GM13977 (cell line): ENCODE measurements at regions not wholly inside any gene's neighbourhood (a gene's known extent, or its start where the extent isn't known, plus 50 kb on each side); places are given as distances from the start of the nearest gene placed in this dataset.
"Not testable (repeated sequence)": the region's sequence is repeated elsewhere in the genome, so short reads cannot be mapped to it uniquely, and the experiment has no call there.

ENCODE experiments used
- DNase-seq: peaks from one replicate; pipeline ENCODE4 v3.0.0; 2012; ENCODE audit warnings: low spot score
- in situ Hi-C: fragments of 300-500 bp; cut with MboI; formaldehyde crosslinking; loops from one replicate; pipeline ENCODE4 v1.12.0; 2022; ENCODE audit warnings: low sequenced_read_pairs, low pct_unique_long_range_greater_than_20kb, mixed read lengths, inconsistent platforms; ENCODE audit not compliant: unreplicated experiment
- TF ChIP-seq, protein P1 (sequence below): IDR thresholded peaks from 2 replicates; pipeline ENCODE4 v1.5.1; 2012; ENCODE audit warnings: mild to moderate bottlenecking, control low read depth; ENCODE audit not compliant: insufficient read depth; ENCODE audit errors: extremely low read depth, missing control alignments

DNA sequence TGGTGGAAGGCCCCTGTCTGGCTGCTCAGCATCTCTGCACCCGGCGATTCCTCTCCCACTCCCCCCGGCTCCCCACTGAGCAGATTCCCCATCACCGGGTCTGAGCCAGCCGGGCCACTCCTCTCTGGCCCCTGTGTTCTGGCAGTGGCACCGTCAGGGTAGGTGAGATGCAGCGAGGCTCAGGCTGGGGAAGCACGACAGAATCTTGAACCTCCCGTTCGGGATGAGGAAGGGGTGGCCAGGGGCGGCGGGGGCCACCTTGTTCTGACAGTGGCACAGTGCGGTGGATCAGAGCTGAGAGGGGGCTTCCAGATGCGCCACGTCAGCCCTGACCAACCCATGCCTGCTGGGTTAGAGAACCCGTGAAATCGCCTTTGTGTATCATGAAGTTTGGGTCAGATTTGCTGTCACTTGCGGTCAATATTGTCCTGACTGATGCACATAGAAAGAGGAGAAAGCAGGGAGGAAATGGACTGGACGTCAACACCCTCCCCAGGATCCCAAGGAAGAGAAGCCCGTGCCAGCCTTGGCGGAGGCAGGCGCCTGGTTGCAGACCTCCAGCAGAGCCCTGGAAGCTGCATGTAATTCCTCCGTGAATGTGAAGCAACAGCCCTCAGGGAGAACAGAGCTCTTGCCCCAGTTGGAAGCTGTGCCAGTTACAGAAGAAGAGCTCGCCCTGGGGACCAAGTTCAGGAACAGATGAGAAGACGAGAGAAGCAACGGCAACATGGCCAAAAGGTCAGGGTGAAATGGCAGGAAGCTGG, 137.1 kb upstream of the SFSWAP start:
- DNase-seq = no peak
- TF ChIP-seq, protein P1, sequence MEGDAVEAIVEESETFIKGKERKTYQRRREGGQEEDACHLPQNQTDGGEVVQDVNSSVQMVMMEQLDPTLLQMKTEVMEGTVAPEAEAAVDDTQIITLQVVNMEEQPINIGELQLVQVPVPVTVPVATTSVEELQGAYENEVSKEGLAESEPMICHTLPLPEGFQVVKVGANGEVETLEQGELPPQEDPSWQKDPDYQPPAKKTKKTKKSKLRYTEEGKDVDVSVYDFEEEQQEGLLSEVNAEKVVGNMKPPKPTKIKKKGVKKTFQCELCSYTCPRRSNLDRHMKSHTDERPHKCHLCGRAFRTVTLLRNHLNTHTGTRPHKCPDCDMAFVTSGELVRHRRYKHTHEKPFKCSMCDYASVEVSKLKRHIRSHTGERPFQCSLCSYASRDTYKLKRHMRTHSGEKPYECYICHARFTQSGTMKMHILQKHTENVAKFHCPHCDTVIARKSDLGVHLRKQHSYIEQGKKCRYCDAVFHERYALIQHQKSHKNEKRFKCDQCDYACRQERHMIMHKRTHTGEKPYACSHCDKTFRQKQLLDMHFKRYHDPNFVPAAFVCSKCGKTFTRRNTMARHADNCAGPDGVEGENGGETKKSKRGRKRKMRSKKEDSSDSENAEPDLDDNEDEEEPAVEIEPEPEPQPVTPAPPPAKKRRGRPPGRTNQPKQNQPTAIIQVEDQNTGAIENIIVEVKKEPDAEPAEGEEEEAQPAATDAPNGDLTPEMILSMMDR = no peak
- in situ Hi-C loops = no loop called here

DNA sequence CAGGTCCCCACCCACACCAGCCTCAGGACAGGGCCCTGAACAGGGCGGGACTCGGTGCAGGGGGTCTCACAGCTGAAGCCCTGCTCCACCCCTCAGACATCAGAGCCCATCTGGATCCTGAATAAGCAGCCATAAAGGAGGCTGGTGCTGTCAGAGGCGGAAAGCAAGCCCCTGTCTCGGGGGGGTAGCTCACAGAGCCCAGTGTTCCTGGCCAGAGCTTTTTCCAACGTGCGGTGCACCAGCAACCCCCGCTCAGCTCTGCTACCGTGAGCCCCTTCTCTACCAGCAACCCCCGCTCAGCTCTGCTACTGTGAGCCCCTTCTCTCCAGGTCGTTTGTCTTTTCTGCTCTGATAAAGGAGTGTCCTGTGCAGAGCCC, 136.5 kb upstream of the SFSWAP start:
- DNase-seq = no peak
- in situ Hi-C loops = no loop called here
- TF ChIP-seq, protein P1 = no peak

DNA sequence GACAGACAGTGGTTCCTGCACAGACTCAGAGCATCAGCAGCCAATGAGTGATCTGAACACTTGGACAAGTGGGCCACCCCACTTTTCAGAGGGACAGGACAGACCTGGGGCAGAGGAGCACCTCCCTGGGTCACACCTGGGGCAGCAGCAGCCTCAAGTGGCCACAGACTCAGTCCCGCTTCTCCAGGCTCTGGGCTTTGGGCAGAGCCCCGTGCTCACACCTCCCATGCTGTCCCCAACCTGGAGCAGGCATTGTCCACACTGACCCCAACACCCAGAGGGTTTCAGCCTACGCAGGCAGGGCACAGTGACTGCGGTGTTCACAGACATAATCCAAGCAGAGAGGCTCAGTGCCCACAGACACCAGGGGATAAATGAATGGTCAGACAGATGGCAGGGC, 135.5 kb upstream of the SFSWAP start:
- TF ChIP-seq, protein P1 = no peak
- no peak for DNase-seq
- in situ Hi-C loops = no loop called here

DNA sequence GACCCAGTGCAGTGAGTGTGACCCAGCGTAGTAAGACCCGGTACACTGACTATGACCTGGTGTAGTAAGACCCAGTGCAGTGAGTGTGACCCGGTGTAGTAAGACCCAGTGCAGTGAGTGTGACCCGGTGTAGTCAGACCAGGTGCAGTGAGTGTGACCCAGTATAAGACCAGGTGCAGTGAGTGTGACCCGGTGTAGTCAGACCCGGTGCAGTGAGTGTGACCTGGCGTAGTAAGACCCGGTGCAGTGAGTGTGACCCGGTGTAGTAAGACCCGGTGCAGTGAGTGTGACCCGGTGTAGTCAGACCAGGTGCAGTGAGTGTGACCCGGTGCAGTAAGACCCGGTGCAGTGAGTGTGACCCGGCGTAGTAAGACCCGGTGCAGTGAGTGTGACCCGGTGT, 134.2 kb upstream of the SFSWAP start:
- DNase-seq, in situ Hi-C loops: not testable (repeated sequence)

DNA sequence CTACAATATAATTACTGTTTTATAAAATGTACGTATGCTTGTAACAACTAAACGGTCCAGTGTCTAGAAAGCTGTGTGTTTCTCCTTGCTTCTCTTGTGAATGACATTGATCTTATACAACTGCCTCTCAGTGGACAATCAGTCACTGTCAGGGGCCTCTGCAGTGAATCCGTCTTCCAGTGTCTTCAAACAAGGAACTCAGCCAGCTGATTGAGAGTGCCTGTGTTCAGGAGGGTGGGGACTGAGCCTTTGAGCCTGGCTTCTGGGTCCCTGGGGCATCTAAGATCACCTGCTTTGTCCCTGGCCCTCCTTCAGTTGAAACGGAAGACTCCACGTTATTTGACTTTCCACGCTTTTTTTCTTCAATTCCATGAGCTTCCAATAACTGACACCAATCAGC, 133.1 kb upstream of the SFSWAP start:
- in situ Hi-C loops = no loop called here
- no peak for DNase-seq

DNA sequence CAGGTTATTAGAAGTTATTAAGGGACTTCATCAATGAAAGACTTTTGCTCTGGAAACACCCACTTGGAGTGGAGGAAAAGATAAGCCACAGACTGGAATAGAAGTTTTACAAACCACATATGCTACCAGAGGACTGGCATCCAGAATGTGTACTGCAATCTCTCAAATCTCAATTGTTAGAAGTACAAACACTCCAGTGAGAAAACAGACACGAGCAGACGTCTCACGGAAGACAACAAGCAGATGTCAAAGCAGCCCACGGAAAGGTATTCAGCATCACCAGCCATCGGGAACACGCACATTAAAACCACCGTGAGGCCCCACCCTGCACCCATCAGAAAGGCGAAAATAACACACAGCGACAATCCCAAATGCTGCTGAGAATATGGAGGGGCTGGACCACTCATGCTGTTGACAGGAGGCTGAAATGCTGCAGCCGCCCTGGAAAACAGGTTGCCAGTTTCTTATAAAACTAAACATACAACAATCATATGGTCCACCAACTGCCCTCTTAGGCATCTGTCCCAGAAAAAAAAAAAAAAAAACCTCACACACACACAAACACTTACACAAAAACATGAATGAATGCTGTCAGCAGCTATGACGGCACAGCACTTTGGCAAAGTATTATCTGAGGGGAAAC, 131.9 kb upstream of the SFSWAP start:
- in situ Hi-C loops = no loop called here

More for the DNA sequence above, 133.1 kb upstream of the SFSWAP start:
- TF ChIP-seq, protein P1 = no peak

More for the DNA sequence above, 131.9 kb upstream of the SFSWAP start:
- no peak for DNase-seq
- TF ChIP-seq, protein P1 = no peak
